Left renal cortex interstitium (tissue), 4 donors: ENCODE measurements at regions not wholly inside any gene's neighbourhood (a gene's known extent, or its start where the extent isn't known, plus 50 kb on each side); places are given as distances from the start of the nearest gene placed in this dataset.

Experiments used
- DNase-seq, 4 donors: peaks; one replicate each; pipeline ENCODE4 v3.0.0-alpha.2; 2013; ENCODE audit warnings: low read depth in 4 of 4, low spot score in 2 of 4, missing footprints in 1 of 4

DNA sequence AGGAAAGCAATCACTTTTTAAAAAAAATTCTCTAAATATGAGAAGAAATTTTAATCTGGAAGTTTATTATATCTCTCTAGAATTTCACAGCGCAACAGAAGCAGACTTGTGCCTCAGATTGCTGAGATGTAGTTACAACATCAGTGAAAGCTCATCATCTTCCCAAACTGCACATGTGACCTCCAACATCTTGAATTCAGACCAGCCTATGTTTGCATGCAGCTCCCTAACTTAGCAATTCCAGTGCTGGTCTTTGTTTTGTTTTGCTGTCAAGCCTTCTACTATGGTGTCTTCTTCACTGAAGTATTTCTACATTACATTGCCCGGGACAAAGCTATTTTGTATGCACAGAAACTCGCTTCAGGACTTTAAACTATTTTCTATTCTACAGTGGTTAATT is 684.8 kb upstream of the PTBP2 start:
- no peak for DNase-seq

- DNase-seq = no peak
Measured at GRCh38 chr1:96038636-96039035, 682.9 kb upstream of the PTBP2 start.

GRCh38 chr1:96039910-96040309 is 681.7 kb upstream of the PTBP2 start:
- no peak for DNase-seq

GRCh38 chr1:96041470-96041869 is 680.1 kb upstream of the PTBP2 start:
- no peak for DNase-seq

DNA sequence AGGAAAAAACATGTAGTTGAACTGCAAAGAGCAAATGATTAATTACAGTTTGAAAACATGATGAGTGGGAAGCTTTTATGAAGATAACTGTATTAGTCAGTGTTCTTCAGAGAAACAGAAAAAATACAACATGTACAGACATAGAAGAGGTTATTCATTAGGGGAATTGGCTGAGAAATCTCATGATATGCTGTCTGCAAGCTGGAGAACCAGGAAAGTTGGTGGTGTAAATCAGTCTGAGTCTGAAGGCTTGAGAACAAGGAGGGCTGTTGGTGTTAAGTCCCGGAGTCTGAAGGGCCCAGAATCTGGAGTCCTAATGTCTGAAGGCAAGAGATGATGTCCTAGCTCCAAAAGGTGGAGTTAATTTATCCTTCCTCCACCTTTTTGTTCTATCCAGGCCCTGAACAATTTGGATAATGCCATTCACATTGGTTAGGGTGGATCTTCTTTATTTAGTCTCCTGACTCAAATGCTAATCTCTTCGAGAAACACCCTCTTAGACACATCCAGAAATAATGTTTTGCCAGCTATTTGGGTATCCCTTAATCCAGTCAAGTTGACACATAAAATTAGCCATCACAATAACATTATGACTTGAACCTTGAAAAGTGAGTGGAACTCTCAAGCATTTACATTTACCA is 672.9 kb upstream of the PTBP2 start:
- DNase-seq = no peak

GRCh38 chr1:96049759-96050409 is 671.7 kb upstream of the PTBP2 start:
- no peak for DNase-seq

DNA sequence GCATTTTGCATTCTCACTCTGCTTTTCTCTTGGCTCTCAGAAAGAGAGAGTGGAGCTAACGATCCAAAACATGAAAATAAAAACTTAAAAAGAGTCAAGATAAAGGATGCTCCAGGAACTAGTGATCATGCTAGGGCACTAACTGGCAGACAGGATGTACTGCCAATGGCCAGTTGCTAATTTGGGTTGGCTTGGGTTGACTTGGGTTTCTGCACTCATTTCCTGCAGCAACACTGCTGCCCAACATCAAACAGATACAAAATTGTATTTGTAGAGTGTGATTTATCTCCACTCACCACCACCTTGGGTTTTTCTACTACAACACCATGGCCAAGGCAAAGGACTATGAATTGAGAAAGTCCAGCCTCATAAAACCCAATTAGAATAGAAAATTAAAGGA is 662.3 kb upstream of the PTBP2 start:
- DNase-seq = no peak

- DNase-seq = no peak
Measured at GRCh38 chr1:96059736-96060135, 661.8 kb upstream of the PTBP2 start.

- no peak for DNase-seq
Measured at GRCh38 chr1:96060621-96061020, 661.0 kb upstream of the PTBP2 start.

GRCh38 chr1:96072021-96072420 is 649.6 kb upstream of the PTBP2 start:
- DNase-seq = no peak

GRCh38 chr1:96073100-96073499 is 648.5 kb upstream of the PTBP2 start:
- DNase-seq = no peak

- DNase-seq = no peak
Measured at GRCh38 chr1:96074422-96074821, 647.2 kb upstream of the PTBP2 start.

DNA sequence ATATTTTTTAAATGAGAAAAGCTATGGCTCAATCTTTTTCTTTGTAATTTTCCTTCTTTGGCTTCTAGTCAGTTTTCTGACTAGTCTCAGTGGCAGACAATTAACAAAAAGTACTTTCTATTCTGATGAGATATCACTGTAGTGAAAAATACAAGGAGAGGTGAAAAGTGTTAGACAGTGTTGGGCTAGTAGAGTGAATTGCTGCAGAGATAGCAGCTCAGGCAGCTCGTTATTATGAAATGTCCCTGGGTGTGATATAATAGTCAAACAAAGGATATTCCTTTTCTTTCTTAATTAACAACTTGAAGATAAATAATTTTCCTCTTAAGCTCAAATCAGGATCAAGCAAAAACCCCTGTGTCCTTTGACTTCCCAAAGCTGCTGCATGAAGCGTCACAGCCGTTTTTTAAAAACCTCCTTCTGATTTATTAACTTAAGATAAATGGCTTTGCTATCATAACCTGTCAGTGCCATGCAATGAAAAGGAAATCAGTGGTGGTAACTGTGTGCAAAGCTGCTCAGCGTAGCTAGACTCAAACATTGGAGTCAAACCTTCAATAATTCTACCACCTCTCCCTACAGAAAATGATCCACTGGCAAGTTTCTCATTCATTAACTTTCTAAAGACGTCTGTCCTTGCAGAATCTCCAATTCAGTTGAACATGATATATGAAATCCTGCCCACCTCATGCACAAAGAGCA is 646.6 kb upstream of the PTBP2 start:
- no peak for DNase-seq

GRCh38 chr1:96075704-96076455 is 645.7 kb upstream of the PTBP2 start:
- DNase-seq = no peak

- DNase-seq = no peak
Measured at GRCh38 chr1:96076589-96076988, 645.0 kb upstream of the PTBP2 start.

DNA sequence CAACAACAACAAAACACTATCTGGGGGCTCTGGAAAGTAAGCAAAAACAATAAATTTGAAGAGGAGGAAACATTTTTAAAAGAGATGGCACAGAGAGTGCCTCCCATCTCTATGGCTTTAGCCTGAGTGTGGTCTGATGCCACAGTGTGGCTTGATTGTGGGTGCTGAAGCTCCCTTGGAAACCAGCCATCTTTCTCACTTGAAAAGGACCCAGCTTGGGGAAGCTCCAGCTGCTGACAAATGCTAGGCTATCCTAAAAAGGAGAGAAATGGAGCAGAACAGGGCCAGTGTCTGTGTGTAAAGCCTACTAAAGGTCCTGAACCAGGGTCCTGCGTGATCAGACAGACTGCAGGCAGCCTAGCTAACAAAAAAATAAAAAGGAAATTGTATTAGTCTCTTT is 642.0 kb upstream of the PTBP2 start:
- no peak for DNase-seq

DNA sequence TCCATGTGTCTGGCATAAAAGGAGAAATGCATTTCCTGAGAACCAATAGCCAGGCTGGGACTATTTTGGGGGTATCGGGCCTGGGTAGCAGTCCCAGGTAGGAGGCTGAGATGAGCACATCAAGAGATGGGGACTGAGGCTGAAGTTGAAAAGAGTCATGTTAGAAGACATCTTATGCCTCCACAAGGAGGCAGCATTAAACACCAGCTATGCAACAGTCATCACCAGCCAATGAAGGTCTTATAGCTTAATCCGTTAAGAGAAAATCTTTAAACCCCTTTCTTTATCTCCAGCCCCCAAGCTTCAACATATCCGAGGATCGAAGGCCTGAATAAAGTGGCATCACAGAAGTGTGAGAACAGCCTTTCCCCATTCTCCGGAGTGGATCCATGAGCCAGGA is 640.7 kb upstream of the PTBP2 start:
- no peak for DNase-seq

- no peak for DNase-seq
Measured at GRCh38 chr1:96087719-96088118, 633.9 kb upstream of the PTBP2 start.

GRCh38 chr1:96090134-96090533 is 631.5 kb upstream of the PTBP2 start:
- no peak for DNase-seq

- no peak for DNase-seq
Measured at GRCh38 chr1:96095849-96096612, 625.6 kb upstream of the PTBP2 start.
